Fibroblast of lung (primary cell): ENCODE measurements at regions not wholly inside any gene's neighbourhood (a gene's known extent, or its start where the extent isn't known, plus 50 kb on each side); places are given as distances from the start of the nearest gene placed in this dataset.

ENCODE experiments used
- EZH2 ChIP-seq: IDR thresholded peaks from 2 replicates; pipeline ENCODE4 v1.5.1; 2012; ENCODE audit warnings: low read length, control low read depth, mild to moderate bottlenecking; ENCODE audit errors: missing control alignments
- TF ChIP-seq, protein P1 (sequence below), 2 donors: IDR thresholded peaks in 1 of 2; conservative IDR thresholded peaks in 1 of 2; 1 replicate in 1 of 2; 2 replicates in 1 of 2; pipeline ENCODE4 v1.5.1; 2011 to 2012; ENCODE audit warnings: low read length in 2 of 2, control low read depth in 1 of 2, inconsistent platforms in 1 of 2, low read depth in 1 of 2, mild to moderate bottlenecking in 1 of 2

DNA sequence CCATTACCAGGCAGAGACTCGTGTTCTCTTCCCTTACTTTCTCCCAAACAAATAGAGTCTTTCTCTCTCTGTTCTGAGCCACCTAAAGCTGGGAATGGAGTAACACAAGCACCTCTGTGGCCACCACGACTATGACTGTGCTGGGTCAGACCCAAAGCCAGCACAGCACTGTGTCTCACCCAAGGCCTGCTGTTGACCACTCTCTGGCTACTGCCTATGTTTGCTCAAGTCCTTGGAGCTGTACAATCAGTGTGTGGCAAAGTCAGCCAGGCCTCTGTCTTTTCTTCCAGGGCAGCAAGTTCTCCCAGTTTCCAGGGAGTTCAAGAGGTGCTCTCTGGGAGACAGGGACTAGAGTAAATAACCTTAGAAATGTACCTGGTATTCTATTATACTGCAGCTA, 239.4 kb downstream of the FAM47A start:
- TF ChIP-seq, protein P1, sequence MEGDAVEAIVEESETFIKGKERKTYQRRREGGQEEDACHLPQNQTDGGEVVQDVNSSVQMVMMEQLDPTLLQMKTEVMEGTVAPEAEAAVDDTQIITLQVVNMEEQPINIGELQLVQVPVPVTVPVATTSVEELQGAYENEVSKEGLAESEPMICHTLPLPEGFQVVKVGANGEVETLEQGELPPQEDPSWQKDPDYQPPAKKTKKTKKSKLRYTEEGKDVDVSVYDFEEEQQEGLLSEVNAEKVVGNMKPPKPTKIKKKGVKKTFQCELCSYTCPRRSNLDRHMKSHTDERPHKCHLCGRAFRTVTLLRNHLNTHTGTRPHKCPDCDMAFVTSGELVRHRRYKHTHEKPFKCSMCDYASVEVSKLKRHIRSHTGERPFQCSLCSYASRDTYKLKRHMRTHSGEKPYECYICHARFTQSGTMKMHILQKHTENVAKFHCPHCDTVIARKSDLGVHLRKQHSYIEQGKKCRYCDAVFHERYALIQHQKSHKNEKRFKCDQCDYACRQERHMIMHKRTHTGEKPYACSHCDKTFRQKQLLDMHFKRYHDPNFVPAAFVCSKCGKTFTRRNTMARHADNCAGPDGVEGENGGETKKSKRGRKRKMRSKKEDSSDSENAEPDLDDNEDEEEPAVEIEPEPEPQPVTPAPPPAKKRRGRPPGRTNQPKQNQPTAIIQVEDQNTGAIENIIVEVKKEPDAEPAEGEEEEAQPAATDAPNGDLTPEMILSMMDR (conservative IDR thresholded peaks at IDR 0.05 in 1 of 2, IDR thresholded peaks at IDR 0.05 in 1 of 2; ENCODE audit: low read depth in 1 of 2, low read length in 2 of 2), result no peak
- no peak for TF ChIP-seq EZH2
